NCI-H146 (cell line): ENCODE measurements at regions not wholly inside any gene's neighbourhood (a gene's known extent, or its start where the extent isn't known, plus 50 kb on each side); places are given as distances from the start of the nearest gene placed in this dataset.
"Not testable (repeated sequence)": the region's sequence is repeated elsewhere in the genome, so short reads cannot be mapped to it uniquely, and the experiment has no call there.

ENCODE experiments used
- DNase-seq: peaks from one replicate; lab custom pipeline; 2025; lab: John Stamatoyannopoulos, UW

DNA sequence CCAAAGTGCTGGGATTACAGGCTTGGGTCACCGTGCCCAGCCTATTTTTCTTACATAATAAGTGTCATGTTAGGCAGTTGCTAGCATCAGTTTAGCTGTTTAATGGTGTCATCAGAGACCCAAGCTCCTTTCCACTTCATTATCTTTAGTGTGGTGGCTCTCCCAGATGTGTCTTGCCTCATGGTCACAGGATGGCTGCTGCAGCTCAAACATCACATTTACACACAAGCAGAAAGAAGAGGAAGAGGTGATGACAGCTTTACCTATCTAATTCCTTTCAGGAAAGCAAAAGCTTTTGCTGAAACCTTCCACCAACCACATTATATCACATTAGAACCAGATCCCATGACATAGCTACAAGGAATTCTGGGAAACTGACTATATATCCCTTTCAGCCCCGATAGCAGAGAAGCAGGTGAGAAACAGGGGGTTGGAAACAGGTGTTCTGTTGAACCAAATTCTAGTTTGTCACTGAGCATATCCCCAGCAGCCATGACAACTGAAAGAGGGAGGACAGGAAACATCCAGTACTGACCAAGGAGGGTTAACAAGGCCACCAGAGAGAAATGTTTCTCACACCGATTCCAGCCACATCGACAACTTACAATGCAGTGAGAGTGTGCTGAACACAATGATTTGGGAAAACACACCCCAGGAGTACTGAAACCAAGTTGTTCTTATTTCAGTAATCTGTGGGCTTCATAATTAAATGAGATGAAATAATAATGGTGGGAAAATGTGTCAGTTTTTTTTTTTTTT is 617.0 kb downstream of the UQCRFS1 start:
- no peak for DNase-seq

DNA sequence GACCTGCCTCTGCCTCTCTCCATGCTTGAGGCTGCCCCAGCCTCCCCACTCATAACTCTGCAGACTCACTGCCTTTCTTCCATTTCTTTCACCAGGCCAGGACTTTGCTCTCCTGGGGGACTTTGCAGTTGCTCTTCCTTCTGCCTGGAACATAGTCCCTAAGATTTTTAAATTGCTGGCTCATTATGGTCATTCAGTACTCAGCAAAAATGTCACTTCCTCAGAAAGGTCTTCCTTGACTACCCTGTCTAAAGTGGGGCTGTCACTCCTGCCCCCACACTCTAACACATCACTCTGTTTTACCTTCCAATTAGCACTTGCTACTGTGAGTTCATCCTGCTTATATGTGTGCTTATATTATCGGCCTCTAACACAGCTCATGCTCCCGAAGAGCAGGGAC is 618.2 kb downstream of the UQCRFS1 start:
- no peak for DNase-seq

DNA sequence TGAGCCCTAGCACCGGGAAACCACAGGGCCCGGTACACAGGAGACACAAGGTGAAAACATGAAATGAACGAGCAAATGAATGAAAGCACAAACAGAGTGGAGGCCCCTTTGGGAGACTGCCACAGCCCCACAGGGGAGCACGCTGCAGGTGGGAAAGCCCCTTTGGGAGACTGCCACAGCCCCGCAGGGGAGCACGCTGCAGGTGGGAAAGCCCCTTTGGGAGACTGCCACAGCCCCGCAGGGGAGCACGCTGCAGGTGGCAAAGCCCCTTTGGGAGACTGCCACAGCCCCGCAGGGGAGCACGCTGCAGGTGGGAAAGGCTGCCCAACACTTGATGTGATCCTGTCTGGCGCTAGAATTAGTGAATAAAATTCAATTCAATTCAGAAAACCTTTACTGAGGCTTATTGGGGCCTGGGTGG is 623.0 kb downstream of the UQCRFS1 start:
- DNase-seq, result peak; percentile 22

DNA sequence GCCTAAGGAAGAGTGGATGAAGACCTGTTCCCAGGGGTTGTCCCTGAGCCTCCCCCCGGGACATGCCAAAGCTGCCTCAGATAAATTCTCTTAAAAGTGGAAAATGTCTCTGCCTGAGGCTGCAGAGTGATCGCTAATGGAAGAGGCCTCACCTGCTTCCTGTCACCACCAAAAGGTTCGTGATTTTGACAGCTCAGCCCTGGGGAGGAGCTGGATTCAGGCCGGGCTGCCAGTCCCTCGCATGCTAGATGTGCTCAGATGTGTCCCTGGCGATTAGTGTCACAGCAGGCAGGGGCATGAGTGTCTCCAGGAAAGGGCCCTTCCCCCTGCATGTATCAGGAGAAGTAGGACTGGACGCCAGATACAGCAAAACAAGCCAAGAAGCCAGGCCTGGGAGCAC is 626.5 kb downstream of the UQCRFS1 start:
- DNase-seq, result no peak

DNA sequence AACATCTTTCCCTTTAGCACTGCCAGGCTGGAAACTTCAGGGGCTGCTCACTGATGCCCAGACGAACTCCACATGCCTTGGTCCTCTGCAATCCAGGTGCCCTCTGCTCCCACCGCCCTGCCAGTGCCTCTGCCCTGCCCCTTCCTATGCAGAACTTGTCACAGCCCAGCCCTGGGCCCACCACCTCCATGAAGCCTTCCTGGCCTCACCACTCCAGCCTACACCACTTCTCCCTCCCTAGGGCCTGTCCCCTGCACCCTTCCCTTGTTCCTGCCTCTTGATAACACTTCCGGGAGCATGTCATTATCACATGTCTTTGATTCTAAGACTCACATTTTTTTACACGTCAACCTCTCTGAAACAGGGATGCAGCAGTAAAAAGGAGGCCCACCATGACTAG is 627.2 kb downstream of the UQCRFS1 start:
- no peak for DNase-seq

DNA sequence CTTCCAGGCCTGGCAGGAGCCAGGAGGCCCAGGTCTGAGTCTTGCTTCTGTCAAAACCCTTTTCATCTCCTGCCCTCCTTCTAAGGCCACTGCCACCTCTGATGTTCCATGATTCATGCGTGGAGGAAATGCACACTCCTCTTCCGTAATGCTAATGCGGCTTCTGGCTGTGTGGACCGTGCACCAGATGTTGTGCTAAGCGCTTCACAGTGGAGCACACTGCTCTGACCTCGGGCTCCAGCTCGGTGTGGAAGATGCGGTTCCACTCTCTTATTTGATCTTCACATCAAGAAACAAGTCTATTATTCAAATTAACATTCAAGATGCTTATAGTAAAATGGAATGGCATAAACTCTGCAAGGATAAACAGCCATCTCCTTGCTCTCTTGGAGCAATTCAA is 629.2 kb downstream of the UQCRFS1 start:
- no peak for DNase-seq

DNA sequence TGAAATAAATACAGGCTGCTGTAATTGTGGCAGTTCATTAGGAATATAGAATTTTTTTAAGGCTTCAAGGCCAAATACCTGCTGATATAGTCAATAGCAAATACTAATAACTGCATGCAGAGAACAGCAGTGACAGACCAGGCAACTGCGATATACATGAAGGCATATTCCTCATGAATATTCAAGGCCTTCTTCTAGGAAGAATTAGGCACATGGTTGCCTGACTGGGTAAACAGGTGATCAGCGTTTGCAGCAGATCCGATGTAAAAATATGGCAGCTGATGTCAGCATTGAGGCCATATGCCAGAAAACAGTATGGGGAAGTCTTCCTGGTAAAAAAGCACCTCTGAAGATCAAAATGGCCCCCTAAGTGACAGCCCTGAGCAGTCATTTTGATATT is 629.7 kb downstream of the UQCRFS1 start:
- DNase-seq, result no peak

DNA sequence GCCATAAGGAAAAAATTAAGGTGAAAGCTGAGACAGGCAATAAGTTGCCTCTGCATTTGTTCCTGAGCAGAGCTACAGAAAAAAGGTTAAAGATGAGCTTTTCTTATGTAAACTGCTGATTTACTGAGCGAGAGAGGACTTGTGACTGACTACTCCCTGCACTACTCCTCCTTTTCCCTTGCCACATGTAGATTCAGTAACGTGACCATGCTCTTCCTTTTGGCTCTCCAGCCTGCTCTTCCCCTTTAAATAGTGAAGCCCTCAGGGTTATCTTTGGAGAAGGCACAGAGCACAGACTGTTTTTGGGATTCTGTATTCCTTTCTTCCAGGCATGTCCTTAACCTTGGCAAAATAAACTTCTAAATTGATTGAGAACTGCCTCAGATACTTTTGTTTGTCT is 630.2 kb downstream of the UQCRFS1 start:
- no peak for DNase-seq

DNA sequence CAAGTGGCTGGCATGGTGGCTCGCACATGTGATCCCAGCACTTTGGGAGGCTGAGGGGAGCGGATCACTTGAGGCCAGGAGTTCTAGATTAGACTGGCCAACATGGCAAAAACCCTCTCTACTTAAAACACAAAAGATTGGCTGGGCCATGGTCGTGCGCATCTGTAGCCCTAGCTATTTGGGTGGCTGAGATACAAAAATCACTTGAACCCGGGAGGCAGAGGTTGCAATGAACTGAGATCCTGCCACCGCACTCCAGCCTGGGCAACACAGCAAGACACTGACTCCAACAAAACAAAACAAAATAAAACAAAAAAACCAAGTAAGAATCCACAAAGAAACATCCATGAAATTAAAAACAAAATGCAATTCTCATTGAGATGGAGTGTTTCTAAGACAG is 630.6 kb downstream of the UQCRFS1 start:
- no peak for DNase-seq

DNA sequence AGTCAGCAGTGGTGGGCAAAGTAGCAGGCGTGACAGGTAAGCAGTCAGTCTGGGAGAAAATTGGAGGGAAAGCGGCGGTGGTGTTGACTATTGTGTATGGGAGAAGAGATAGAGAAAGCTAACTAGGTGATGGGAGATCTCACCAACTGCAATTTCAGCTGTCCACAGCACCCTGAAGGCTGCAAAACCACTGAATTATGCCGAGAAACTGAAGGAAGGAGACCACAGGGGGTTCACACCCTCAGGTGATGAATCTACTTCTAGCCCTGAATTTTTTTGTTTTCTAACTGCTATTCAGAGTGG is 631.5 kb downstream of the UQCRFS1 start:
- no peak for DNase-seq

DNA sequence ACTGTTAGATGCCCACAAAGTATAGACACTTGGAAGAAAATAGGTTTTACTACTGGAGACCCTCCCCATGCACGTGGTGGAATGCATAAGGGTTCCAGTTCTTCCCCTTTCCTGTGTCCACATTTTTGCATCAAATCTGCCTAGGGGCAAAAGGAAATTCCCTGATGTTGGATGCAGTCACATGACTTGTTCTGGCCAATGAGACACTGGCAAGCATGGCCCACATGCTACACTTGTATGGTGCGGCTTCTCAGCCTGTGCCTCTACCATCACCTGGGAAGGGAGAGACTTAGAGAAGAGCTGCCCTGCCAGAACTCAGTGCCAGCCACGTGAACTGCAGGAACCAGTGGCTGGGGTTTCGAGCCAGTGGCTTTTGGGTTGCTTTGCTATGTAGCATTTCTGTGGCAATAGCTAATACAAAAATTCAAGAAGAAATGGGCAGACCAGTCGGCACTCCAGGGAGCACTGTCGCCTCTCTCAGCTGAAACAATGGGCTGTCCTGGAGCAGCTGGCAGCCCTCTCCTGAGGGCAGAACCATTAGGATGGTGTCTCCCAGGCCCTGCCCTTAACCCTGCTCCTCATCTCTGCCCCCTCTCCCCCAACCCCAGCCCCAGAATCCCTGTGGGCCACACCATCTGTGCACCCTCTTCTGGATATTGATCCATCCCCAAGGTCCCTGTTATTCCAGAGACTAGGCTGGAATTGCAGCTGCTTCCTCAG is 634.0 kb downstream of the UQCRFS1 start:
- no peak for DNase-seq

DNA sequence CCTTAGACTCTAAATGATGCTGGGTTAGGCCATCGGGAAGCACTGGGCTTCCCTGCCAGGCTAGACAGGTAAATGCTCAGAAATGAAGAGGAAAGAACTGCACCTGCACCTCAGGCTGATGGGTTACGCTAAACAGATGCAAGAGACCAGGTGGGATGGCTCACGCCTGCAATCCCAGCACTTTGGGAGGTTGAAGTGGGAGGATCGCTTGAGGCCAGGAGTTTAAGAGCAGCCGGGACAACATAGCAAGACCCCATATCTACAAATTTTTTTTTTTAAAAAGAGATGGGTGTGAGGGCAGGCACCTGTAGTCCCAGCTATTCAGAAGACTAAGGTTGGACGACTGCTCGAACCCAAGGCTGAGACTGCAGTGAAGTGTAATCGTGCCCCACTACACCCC is 634.7 kb downstream of the UQCRFS1 start:
- DNase-seq, result no peak

DNA sequence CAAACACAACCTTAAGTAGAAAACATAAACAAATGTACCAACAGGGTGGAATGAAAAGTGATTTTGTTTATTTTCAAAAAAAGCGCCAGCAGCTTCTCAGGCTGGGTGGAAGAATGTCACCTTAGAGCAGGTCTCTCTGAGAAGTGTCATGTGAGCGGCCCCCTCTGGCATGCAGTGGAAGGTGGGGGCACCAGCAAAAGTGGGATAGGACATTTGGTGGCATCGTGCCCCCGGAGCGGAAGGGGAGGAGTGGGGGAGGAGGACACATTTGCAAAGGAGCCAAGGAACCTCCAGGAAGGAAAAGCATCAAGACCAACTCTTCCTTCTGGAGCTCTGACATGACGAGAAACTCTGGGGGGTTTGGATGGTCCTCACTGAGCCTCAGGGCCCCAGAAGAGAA is 635.3 kb downstream of the UQCRFS1 start:
- no peak for DNase-seq

DNA sequence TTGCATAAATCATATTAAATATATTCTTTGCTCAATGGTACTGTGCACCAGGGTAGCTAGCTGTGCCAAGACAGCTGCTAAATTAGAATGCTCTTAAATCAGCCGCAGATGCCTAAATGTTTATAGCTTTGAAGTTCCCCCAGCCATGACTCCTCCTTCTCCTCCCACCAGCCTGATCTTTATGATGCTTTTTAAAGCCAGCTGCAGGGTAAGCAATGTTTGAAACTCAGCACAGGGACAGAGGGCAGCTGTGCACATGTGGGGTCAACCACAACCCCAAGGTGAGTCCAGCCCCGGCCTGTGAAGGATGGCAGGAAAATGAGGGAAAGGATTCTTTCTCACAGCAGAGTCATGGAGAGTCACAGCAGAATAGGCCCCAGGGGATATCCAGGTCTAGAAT is 635.7 kb downstream of the UQCRFS1 start:
- no peak for DNase-seq

DNA sequence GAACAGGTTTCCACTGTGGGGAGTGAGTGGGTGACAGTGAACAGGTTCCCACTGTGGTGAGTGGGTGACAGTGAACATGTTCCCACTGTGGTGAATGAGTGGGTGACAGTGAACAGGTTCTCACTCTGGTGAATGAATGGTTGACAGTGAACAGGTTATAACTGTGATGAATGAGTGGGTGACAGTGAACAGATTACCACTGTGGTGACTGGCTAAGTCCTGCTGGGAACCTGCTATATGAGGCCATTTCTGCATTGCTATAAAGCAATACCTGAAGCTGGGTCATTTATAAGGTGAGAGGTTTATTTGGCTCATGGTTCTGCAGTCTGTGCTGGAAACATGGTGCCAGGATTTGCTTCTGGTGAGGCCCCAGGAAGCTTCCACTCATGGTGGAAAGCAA is 637.1 kb downstream of the UQCRFS1 start:
- DNase-seq, result no peak

DNA sequence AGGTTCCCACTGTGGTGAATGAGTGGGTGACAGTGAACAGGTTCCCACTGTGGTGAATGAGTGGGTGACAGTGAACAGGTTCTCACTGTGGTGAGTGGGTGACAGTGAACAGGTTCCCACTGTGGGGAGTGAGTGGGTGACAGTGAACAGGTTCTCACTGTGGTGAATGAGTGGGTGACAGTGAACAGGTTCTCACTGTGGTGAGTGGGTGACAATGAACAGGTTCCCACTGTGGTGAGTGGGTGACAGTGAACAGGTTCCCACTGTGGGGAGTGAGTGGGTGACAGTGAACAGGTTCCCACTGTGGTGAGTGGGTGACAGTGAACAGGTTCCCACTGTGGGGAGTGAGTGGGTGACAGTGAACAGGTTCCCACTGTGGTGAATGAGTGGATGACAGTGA is 637.6 kb downstream of the UQCRFS1 start:
- not testable (repeated sequence) for DNase-seq

DNA sequence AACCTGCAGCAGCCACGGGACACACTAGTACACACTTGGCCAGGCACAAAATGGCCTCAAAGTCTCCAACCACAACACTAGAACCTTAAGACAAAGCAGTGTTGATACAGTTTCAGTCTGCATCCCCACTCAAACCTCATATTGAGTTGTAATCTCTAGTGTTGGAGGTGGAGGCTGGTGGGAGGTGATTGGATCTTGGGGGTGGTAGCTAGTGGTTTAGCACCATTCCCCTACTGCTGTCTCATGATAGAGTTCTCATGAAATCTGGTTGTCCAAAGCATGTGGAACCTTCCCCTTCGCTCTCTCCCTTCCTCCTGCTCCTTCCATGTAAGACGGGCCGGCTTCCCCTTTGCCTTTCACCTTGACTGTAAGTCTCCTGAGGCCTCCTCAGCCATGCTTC is 638.7 kb downstream of the UQCRFS1 start:
- DNase-seq, result no peak

DNA sequence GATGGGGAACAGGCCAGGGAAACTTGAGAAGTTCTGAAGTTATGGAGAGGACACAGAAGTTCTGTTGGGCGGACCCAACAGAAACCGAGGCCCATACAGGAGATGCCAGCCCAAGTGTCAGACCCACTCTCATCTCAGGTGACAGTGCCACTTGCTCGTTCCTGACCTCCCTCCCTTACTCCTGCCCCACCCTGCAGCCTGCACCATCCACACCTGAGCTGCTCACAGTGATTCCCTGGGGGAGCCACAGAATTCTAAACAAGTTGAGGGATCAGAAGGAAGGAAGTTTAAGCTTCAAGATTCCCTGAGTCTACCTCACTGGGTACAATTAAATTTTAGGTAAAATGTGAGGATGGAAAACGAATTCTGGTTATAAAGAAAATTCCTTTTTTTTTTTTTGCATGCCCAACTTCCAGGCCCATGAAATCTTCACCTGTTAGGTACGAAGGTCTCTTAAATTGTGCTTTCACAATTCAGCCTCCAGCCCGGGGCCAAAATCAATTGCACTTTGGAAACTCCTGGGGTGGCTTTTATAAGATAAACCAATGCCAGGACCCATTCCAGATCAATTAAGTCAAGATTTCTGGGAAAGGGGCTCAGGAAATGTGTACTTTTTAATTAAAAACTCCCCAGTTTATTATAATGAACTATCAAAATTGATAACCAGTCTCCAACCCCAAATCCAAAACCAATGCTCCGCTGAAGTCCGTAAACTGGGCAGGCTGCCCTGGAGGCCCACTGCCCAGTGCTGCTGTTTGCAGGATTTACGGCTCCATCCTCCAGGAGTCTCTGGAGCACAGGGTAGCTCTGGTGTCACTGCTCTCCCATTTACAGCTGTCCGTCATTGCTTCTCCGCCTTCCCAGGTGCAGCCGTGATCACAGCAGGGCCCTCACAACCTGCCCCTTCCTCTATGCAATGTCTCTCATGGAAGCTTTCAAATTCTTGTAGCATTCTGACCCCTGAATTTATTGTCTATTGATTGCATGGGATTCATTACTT is 643.5 kb downstream of the UQCRFS1 start:
- DNase-seq, result no peak

DNA sequence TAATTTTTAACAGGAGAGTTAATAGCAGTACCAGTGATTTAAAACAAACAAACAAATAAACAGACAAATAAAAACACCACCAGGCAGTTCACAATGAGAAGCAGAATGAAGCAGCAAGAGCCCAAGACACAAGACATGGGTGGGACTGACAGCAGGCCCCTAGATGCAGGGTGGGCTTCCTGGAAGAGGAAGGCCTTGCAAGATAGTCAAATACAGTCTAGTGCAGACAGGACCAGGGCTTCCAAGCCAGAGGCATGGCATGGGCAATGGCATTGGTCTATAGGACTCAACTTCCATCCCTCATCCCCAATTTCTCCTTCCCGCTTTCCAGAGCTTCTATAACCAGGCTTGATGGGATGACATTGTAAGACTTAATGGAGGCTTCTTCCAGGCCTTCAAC is 645.1 kb downstream of the UQCRFS1 start:
- DNase-seq, result no peak

DNA sequence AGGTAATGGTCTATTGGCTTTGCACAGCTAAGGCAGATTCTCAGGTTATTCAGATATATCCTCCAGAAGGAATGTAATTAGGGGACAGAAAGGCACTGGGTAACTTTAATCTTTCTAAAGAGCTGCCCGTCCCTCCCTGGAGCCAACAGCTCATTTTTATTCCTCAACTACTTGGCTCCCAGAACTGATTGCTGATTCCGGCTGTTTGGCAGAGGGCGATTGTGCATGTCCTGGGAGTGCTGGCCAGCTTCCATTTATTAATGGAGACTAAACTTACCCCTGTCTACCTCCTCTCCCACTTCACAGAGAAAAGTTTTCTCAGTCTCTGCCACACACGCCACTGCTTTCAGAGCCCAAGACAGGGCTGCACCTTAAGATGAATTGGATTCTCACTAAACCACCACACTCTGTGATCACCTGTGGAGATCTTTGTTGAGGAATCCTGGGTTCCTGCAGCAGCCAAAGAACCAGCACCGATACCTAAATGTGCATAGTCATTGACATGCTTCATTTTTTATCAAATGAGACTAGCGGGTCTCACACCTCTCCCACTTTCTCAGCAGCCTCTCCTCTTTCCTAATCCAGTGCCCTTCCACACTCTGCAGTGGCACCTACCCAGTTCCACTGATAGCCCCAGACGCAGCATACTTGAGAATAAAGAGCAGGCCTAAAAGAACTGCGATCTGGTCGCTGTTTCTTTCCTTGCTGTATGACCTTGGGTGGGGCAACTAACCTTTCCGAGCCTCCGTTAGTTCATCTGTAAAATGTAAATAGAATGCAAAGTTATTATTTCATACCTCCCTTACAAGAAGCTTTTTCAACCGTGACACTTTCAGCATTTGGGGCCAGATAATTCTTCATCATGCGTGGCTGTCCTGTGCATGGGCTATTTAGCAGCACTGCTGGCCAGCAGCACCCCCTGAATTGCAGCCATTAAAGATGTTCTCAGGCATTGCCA is 648.7 kb downstream of the UQCRFS1 start:
- DNase-seq, result no peak

DNA sequence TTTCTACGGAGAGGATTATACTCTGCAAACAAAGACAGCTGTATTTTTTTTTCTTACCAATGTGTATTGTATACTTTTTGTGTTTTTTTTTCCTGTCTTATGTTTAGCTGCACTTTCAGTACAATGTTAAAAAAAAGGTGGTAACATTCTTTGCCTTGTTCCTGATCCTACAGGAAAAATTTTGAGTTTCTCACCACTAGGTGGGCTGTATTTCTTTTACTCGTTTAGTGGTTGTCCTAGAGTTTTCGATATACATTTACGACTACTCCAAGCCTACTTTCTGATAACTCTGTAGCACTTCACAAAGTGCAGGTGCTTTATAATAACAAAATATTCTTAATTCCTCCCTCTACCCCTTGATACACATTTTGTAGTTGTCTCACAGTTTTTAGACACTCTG is 652.2 kb downstream of the UQCRFS1 start:
- DNase-seq, result no peak

DNA sequence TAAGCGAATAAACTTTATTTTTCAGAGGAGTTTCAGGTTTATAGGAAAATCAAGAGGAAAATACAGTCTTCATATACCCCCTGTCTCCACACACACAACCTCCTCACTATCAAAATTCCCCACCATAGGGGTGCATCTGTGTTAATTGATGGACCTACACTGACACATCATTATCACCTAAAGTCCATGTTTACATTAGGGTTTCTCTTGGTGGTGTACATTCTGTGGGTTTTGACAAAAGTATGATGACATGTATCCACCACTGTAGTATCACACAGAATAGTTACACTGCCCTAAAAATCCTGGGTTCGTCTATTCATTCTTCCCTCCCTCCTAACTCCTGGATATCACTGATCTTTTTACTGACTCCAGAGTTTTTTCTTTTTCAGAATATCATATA is 654.2 kb downstream of the UQCRFS1 start:
- DNase-seq, result no peak
